Liver (tissue), 8 donors: ENCODE measurements at regions not wholly inside any gene's neighbourhood (a gene's known extent, or its start where the extent isn't known, plus 50 kb on each side); places are given as distances from the start of the nearest gene placed in this dataset.

Experiments
- DNase-seq: peaks from one replicate; pipeline ENCODE4 v3.0.0-alpha.2; 2017; ENCODE audit warnings: low spot score
- H3K27ac ChIP-seq, 2 donors: one replicate each; pipeline ENCODE4 v1.7.0; 2013; ENCODE audit warnings: inconsistent platforms in 2 of 2, low read length in 2 of 2, control low read depth in 1 of 2, low read depth in 1 of 2, mild to moderate bottlenecking in 1 of 2
- H3K27me3 ChIP-seq, 4 donors: one replicate each; pipeline versions ENCODE4 v1.6.1 to v1.7.0; 2013; ENCODE audit warnings: low read length in 3 of 4, inconsistent platforms in 1 of 4, mild to moderate bottlenecking in 1 of 4, moderate library complexity in 1 of 4; ENCODE audit not compliant: control insufficient read depth in 4 of 4, insufficient read depth in 4 of 4
- H3K36me3 ChIP-seq, 4 donors: one replicate each; pipeline versions ENCODE4 v1.6.1 to v1.7.0; 2013; ENCODE audit warnings: low read length in 3 of 4, mild to moderate bottlenecking in 3 of 4, low read depth in 1 of 4, moderate library complexity in 1 of 4; ENCODE audit not compliant: control insufficient read depth in 4 of 4, insufficient read depth in 3 of 4
- H3K4me1 ChIP-seq, 4 donors: one replicate each; pipeline versions ENCODE4 v1.6.1 to v1.7.0; 2013; ENCODE audit warnings: low read length in 3 of 4, mild to moderate bottlenecking in 3 of 4, moderate library complexity in 1 of 4; ENCODE audit not compliant: control insufficient read depth in 4 of 4, insufficient read depth in 4 of 4
- H3K4me3 ChIP-seq, 3 donors: one replicate each; pipeline versions ENCODE4 v1.6.1 to v1.7.0; 2013; ENCODE audit warnings: low read length in 3 of 3, control low read depth in 1 of 3, low read depth in 1 of 3, mild to moderate bottlenecking in 1 of 3
- H3K9ac ChIP-seq, 2 donors: one replicate each; pipeline ENCODE4 v1.7.0; 2013; ENCODE audit warnings: low read length in 2 of 2, mild to moderate bottlenecking in 2 of 2, moderate library complexity in 2 of 2, control low read depth in 1 of 2, low read depth in 1 of 2
- H3K9me3 ChIP-seq, 4 donors: one replicate each; pipeline versions ENCODE4 v1.6.1 to v1.7.0; 2013; ENCODE audit warnings: low read length in 3 of 4; ENCODE audit not compliant: control insufficient read depth in 4 of 4
- EGR1 ChIP-seq, 2 donors: IDR thresholded peaks; 2 replicates each; pipeline ENCODE4 v1.6.1; 2016 to 2018; ENCODE audit warnings: antibody characterized with exemption in 2 of 2, low read depth in 2 of 2
- FOXA1 ChIP-seq: IDR thresholded peaks from 2 replicates; pipeline ENCODE4 v1.6.1; 2016; ENCODE audit warnings: antibody characterized with exemption
- FOXA2 ChIP-seq: IDR thresholded peaks from 2 replicates; pipeline ENCODE4 v1.6.1; 2016; ENCODE audit warnings: antibody characterized with exemption
- GABPA ChIP-seq, 2 donors: IDR thresholded peaks in 1 of 2; conservative IDR thresholded peaks in 1 of 2; 2 replicates each; pipeline ENCODE4 v1.6.1; 2016; ENCODE audit warnings: antibody characterized with exemption in 2 of 2, mild to moderate bottlenecking in 1 of 2, moderate library complexity in 1 of 2
- HNF4A ChIP-seq, 2 donors: conservative IDR thresholded peaks; 2 replicates each; pipeline ENCODE4 v1.6.1; 2016; ENCODE audit warnings: antibody characterized with exemption in 2 of 2, mild to moderate bottlenecking in 2 of 2
- RXRA ChIP-seq, 2 donors: IDR thresholded peaks; 2 replicates each; pipeline ENCODE4 v1.6.1; 2017 to 2018; ENCODE audit warnings: antibody characterized with exemption in 2 of 2, mild to moderate bottlenecking in 1 of 2
- TAF1 ChIP-seq: conservative IDR thresholded peaks from 2 replicates; pipeline ENCODE4 v1.6.1; 2016; ENCODE audit warnings: antibody characterized with exemption, mild to moderate bottlenecking
- WGBS: extraction: QIAGEN DNeasy Blood & Tissue Kit; methylation state at CpG from one replicate; pipeline ENCODE4 v1.1.7; 2013; 5-methylcytosine and 5-hydroxymethylcytosine counted together
- TF ChIP-seq, protein P1 (sequence below): IDR thresholded peaks from 2 replicates; pipeline ENCODE4 v1.6.1; 2016; ENCODE audit warnings: antibody characterized with exemption, mild to moderate bottlenecking
- TF ChIP-seq, protein P2 (sequence below): IDR thresholded peaks from 2 replicates; pipeline ENCODE4 v1.6.1; 2016; ENCODE audit warnings: antibody characterized with exemption
- TF ChIP-seq, protein P3 (sequence below): fragments of 150-350 bp; IDR thresholded peaks from 2 replicates; pipeline ENCODE4 v1.5.1; 2017; ENCODE audit warnings: improper control_type of control experiment, low read depth, low read length; ENCODE audit not compliant: missing input control
- donor health status: healthy.
- donor health status: healthy.
- donor health status: healthy.
- donor health status: healthy.
- donor health status: healthy.

DNA sequence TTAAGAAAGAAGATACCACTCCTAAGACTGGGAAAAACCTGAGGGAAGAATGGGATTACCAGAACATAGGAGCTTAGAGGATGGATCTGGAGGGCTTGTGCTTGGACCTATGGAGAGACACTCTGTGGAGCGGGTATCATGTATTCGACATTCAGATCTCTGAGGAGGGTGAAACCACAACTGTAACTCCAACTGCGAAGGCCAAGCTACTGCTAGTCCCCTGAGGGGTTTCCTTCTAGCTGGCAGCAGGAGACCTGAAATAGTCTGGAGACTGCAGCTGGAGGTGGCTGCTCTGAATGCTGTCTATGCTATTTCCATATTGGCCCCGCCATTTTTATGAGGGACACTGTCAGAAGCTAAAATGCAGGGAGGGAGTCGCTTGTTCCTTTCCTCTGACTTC lies 462.3 kb downstream of the PTPRC start:
- Histone ChIP-seq H3K9ac (no peak overlapping the region), H3K36me3 (no peaks in the 10 kb centered on the region), H3K9me3 (peaks cover 0 to 1% (median 0%) of the 10 kb centered on the region in 4 donors), H3K4me3 (no peak overlapping the region), H3K27ac (no peak overlapping the region), H3K4me1 (no peaks in the 10 kb centered on the region), H3K27me3 (no peaks in the 10 kb centered on the region)
- 87% methylated on average over 5 of the region's 5 CpGs for WGBS
- no peak for DNase-seq
- TF ChIP-seq HNF4A (conservative IDR thresholded peaks at IDR 0.05) (no peak), FOXA1 (no peak), EGR1 (IDR thresholded peaks at IDR 0.05; ENCODE audit: low read depth in 2 of 2) (no peak), TAF1 (no peak)
- TF ChIP-seq, protein P1, sequence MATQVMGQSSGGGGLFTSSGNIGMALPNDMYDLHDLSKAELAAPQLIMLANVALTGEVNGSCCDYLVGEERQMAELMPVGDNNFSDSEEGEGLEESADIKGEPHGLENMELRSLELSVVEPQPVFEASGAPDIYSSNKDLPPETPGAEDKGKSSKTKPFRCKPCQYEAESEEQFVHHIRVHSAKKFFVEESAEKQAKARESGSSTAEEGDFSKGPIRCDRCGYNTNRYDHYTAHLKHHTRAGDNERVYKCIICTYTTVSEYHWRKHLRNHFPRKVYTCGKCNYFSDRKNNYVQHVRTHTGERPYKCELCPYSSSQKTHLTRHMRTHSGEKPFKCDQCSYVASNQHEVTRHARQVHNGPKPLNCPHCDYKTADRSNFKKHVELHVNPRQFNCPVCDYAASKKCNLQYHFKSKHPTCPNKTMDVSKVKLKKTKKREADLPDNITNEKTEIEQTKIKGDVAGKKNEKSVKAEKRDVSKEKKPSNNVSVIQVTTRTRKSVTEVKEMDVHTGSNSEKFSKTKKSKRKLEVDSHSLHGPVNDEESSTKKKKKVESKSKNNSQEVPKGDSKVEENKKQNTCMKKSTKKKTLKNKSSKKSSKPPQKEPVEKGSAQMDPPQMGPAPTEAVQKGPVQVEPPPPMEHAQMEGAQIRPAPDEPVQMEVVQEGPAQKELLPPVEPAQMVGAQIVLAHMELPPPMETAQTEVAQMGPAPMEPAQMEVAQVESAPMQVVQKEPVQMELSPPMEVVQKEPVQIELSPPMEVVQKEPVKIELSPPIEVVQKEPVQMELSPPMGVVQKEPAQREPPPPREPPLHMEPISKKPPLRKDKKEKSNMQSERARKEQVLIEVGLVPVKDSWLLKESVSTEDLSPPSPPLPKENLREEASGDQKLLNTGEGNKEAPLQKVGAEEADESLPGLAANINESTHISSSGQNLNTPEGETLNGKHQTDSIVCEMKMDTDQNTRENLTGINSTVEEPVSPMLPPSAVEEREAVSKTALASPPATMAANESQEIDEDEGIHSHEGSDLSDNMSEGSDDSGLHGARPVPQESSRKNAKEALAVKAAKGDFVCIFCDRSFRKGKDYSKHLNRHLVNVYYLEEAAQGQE, result no peak
- TF ChIP-seq, protein P2, sequence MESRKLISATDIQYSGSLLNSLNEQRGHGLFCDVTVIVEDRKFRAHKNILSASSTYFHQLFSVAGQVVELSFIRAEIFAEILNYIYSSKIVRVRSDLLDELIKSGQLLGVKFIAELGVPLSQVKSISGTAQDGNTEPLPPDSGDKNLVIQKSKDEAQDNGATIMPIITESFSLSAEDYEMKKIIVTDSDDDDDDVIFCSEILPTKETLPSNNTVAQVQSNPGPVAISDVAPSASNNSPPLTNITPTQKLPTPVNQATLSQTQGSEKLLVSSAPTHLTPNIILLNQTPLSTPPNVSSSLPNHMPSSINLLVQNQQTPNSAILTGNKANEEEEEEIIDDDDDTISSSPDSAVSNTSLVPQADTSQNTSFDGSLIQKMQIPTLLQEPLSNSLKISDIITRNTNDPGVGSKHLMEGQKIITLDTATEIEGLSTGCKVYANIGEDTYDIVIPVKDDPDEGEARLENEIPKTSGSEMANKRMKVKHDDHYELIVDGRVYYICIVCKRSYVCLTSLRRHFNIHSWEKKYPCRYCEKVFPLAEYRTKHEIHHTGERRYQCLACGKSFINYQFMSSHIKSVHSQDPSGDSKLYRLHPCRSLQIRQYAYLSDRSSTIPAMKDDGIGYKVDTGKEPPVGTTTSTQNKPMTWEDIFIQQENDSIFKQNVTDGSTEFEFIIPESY, result no peak
- TF ChIP-seq, protein P3, sequence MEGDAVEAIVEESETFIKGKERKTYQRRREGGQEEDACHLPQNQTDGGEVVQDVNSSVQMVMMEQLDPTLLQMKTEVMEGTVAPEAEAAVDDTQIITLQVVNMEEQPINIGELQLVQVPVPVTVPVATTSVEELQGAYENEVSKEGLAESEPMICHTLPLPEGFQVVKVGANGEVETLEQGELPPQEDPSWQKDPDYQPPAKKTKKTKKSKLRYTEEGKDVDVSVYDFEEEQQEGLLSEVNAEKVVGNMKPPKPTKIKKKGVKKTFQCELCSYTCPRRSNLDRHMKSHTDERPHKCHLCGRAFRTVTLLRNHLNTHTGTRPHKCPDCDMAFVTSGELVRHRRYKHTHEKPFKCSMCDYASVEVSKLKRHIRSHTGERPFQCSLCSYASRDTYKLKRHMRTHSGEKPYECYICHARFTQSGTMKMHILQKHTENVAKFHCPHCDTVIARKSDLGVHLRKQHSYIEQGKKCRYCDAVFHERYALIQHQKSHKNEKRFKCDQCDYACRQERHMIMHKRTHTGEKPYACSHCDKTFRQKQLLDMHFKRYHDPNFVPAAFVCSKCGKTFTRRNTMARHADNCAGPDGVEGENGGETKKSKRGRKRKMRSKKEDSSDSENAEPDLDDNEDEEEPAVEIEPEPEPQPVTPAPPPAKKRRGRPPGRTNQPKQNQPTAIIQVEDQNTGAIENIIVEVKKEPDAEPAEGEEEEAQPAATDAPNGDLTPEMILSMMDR, result no peak

DNA sequence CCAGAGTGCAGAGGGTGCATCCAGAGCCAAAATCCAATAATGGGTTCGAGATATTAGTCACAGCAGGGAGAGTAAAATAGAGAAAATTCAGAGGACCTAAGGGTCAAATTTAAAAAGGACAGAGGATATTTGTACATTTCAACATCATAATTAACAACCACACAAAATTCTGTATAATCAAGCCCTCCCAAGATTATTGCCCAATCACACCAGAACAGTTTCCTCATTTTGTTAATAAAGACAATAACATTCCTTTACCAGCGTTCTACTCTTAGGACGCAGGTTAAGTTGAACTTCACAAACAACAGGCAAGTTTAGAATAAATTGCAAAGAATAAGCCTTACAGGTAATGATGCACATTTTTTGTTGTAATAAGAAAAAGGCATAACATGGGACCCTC lies 462.8 kb downstream of the PTPRC start:
- Histone ChIP-seq H3K9me3 (peaks cover 0 to 1% (median 0%) of the 10 kb centered on the region in 4 donors), H3K9ac (no peak overlapping the region), H3K4me1 (no peaks in the 10 kb centered on the region), H3K4me3 (no peak overlapping the region), H3K27me3 (no peaks in the 10 kb centered on the region), H3K27ac (no peak overlapping the region), H3K36me3 (no peaks in the 10 kb centered on the region)
- WGBS, result 75% methylated on average over 3 of the region's 3 CpGs
- DNase-seq, result no peak
- TF ChIP-seq GABPA (IDR thresholded peaks at IDR 0.05 in 1 of 2, conservative IDR thresholded peaks at IDR 0.05 in 1 of 2), result no peak
- TF ChIP-seq RXRA (IDR thresholded peaks at IDR 0.05), result no peak

DNA sequence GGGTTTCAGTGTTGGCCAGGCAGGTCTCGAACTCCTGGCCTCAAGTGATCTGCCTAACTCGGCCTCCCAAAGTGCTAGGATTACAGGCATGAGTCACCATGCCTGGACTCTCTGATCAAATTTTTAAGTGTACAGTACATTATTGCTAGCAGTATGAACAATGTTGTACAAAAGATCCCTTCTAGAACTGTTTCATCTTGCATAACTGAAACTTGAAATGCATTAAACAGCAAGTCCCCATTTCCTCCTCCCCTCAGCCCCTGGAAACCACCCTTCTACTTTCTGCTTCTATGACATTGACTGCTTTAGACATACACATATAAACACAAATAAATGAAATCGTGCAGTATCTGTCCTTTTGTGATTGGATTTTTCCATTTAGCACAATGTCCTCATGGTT lies 463.4 kb downstream of the PTPRC start:
- no peak for TF ChIP-seq FOXA2
- Histone ChIP-seq H3K4me1 (no peaks in the 10 kb centered on the region), H3K27ac (no peak overlapping the region), H3K9ac (no peak overlapping the region), H3K27me3 (peaks cover 0 to 3% (median 0%) of the 10 kb centered on the region in 4 donors), H3K9me3 (peaks cover 0 to 5% (median under 1%) of the 10 kb centered on the region in 4 donors), H3K4me3 (no peak overlapping the region), H3K36me3 (no peaks in the 10 kb centered on the region)
- DNase-seq, result no peak
- 75% methylated on average over 3 of the region's 3 CpGs for WGBS
